PC-3 (cell line): ENCODE measurements at regions not wholly inside any gene's neighbourhood (a gene's known extent, or its start where the extent isn't known, plus 50 kb on each side); places are given as distances from the start of the nearest gene placed in this dataset.

ENCODE experiments used
- ATAC-seq: fragments of 200-7000 bp; cut with Tn5 transposase; 2 replicates; pipeline ENCODE4 v1.9.1; 2020; ENCODE audit warnings: mild to moderate bottlenecking, moderate library complexity
- BruUV-seq: library from RNA; stranded (reverse); fragments of 400-500 nt; replicated peaks from 2 replicates; lab custom pipeline; 2021; lab: Mats Ljungman, UMichigan
- CTCF ChIA-PET: fragments of 300-600 bp; sonication (Branson Sonifier 250); formaldehyde crosslinking; loops from one replicate; lab custom pipeline; 2022; ENCODE audit warnings: antibody characterized with exemption; lab: Charles Lee
- POLR2A ChIA-PET: fragments of 300-600 bp; sonication (Branson Sonifier 250); formaldehyde crosslinking; loops from one replicate; lab custom pipeline; 2022; ENCODE audit warnings: antibody characterized with exemption; ENCODE audit not compliant: unreplicated experiment; lab: Charles Lee
- DNase-seq: peaks from one replicate; pipeline ENCODE4 v3.0.0-alpha.2; 2015
- H2AFZ ChIP-seq: fragments of 300-600 bp; sonication (generic); 2 replicates; pipeline ENCODE4 v1.6.0; 2016; ENCODE audit warnings: antibody characterized with exemption, low read length
- H3F3A ChIP-seq: fragments of 300-600 bp; sonication (generic); one replicate; pipeline ENCODE4 v1.6.0; 2017; ENCODE audit warnings: antibody characterized with exemption, low read length, control low read depth, mild to moderate bottlenecking; ENCODE audit not compliant: unreplicated experiment
- H3K27ac ChIP-seq: fragments of 300-600 bp; sonication (generic); 2 replicates; pipeline ENCODE4 v1.5.1; 2016; ENCODE audit warnings: mild to moderate bottlenecking, low read length
- H3K27me3 ChIP-seq: fragments of 300-600 bp; sonication (generic); 2 replicates; pipeline ENCODE4 v1.6.1; 2016; ENCODE audit warnings: low read length, mixed read lengths
- H3K36me3 ChIP-seq: fragments of 300-600 bp; sonication (generic); 2 replicates; pipeline ENCODE4 v1.6.1; 2016; ENCODE audit warnings: low read depth, mixed run types, low read length, mixed read lengths
- H3K4me1 ChIP-seq: fragments of 300-600 bp; sonication (generic); 2 replicates; pipeline ENCODE4 v1.5.1; 2016; ENCODE audit warnings: low read length; ENCODE audit not compliant: insufficient read depth
- H3K4me2 ChIP-seq: fragments of 300-600 bp; sonication (generic); 2 replicates; pipeline ENCODE4 v1.6.0; 2016; ENCODE audit warnings: low read length
- H3K4me3 ChIP-seq: fragments of 300-600 bp; sonication (generic); 2 replicates; pipeline ENCODE4 v1.5.1; 2016; ENCODE audit warnings: mild to moderate bottlenecking, low read length, mixed read lengths
- H3K79me2 ChIP-seq: fragments of 300-600 bp; sonication (generic); 2 replicates; pipeline ENCODE4 v1.6.1; 2017; ENCODE audit warnings: low read length, mixed read lengths
- H3K9ac ChIP-seq: fragments of 300-600 bp; sonication (generic); 2 replicates; pipeline ENCODE4 v1.6.0; 2016; ENCODE audit warnings: mild to moderate bottlenecking, low read length
- H3K9me2 ChIP-seq: fragments of 300-600 bp; sonication (generic); replicated peaks from 2 replicates; pipeline ENCODE4 v1.6.1; 2016; ENCODE audit warnings: mixed run types, low read length, mixed read lengths
- H3K9me3 ChIP-seq: fragments of 300-600 bp; sonication (generic); 2 replicates; pipeline ENCODE4 v1.6.1; 2016; ENCODE audit warnings: low read length, mixed read lengths
- H4K20me1 ChIP-seq: fragments of 300-600 bp; sonication (generic); 2 replicates; pipeline ENCODE4 v1.6.1; 2016; ENCODE audit warnings: low read length, mixed read lengths
- CTCF ChIP-seq: fragments of 300-600 bp; sonication (generic); conservative IDR thresholded peaks from 2 replicates; pipeline ENCODE4 v1.5.1; 2017; ENCODE audit warnings: antibody characterized with exemption, low read depth, mild to moderate bottlenecking, low read length
- EZH2 ChIP-seq: fragments of 300-600 bp; sonication (generic); IDR thresholded peaks from one replicate; pipeline ENCODE4 v1.6.1; 2017; ENCODE audit warnings: antibody characterized with exemption, mild to moderate bottlenecking, low read length; ENCODE audit not compliant: unreplicated experiment
- EZH2phosphoT487 ChIP-seq: fragments of 300-600 bp; sonication (generic); IDR thresholded peaks from 2 replicates; pipeline ENCODE4 v1.6.1; 2018; ENCODE audit warnings: mild to moderate bottlenecking, antibody characterized with exemption, low read length, borderline replicate concordance
- intact Hi-C: fragments of 100-400 bp; cut with micrococcal nuclease; formaldehyde crosslinking; loops from 2 replicates; pipeline ENCODE4 v1.9.0; 2023

GRCh38 chr15:38860253-38860652, 295.6 kb upstream of the RASGRP1 start:
- no peak for DNase-seq
- H3K9me3 ChIP-seq = no peaks in the 10 kb centered on the region
- H2AFZ ChIP-seq = no peak overlapping the region
- no peak overlapping the region for H3K4me2 ChIP-seq
- no peak overlapping the region for H3K27ac ChIP-seq
- H3K9me2 ChIP-seq = no peaks in the 10 kb centered on the region
- no peaks in the 10 kb centered on the region for H3K36me3 ChIP-seq
- intact Hi-C loops = no loop called here
- H3K9ac ChIP-seq = no peak overlapping the region
- no TSS peak for BruUV-seq
- H3F3A ChIP-seq = no peaks in the 10 kb centered on the region
- ATAC-seq = no peak
- ChIA-PET POLR2A (no interaction called here), CTCF (no interaction called here)
- TF ChIP-seq CTCF = no peak
- no peak for TF ChIP-seq EZH2
- TF ChIP-seq EZH2phosphoT487 = no peak
- H3K4me3 ChIP-seq = no peak overlapping the region
- H3K27me3 ChIP-seq = no peaks in the 10 kb centered on the region
- no peaks in the 10 kb centered on the region for H3K79me2 ChIP-seq
- H4K20me1 ChIP-seq = no peaks in the 10 kb centered on the region
- H3K4me1 ChIP-seq = no peaks in the 10 kb centered on the region

DNA sequence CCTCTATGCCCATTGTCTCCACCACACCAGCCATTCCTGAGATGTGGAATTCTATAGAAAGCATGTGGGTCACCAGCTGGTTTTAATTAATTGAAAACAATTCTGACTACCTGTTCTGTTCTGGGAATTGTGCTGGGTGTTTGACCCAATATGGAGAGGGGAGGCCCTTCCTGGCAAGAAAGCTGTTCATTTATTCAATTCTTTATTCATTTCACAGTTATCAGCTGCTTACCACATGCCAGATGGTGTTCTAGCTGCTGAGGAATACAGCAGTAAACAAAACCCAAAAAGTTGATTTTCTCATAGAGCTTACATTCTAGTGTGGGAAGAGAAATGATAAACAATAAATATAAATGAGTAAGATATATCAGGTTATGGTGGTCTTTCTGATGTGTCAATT, 296.1 kb upstream of the RASGRP1 start:
- intact Hi-C loops = no loop called here
- Histone ChIP-seq H3K9me3 (no peaks in the 10 kb centered on the region), H3K36me3 (no peaks in the 10 kb centered on the region), H3K4me3 (no peak overlapping the region), H3K79me2 (no peaks in the 10 kb centered on the region), H3K27ac (no peak overlapping the region), H2AFZ (no peak overlapping the region), H3F3A (no peaks in the 10 kb centered on the region), H4K20me1 (no peaks in the 10 kb centered on the region), H3K9me2 (no peaks in the 10 kb centered on the region), H3K4me1 (no peaks in the 10 kb centered on the region), H3K27me3 (no peaks in the 10 kb centered on the region), H3K9ac (no peak overlapping the region), H3K4me2 (no peak overlapping the region)
- ATAC-seq = no peak
- CTCF ChIA-PET = no interaction called here
- no TSS peak for BruUV-seq
- DNase-seq = no peak
- TF ChIP-seq EZH2 (no peak), EZH2phosphoT487 (no peak)
- POLR2A ChIA-PET = no interaction called here

DNA sequence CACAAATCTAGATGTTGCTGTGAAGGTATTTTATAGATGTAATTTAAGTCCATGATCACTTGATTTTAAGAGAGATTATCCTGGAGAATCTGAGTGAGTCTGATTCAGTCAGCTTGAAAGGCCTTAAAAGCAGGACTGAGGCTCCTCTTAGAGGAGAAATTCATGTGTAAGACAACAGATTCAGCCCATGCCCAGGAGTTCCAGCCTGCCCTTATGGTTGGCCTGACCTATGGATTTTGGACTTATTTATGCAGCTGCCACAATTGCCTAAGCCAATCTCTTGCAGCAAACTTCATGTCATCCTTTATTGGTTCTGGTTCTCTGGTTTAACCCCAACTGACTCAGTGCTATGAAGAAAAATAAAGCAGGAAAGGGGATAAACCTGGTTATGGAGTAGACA, 296.5 kb upstream of the RASGRP1 start:
- H3K27ac ChIP-seq = no peak overlapping the region
- H3K36me3 ChIP-seq = no peaks in the 10 kb centered on the region
- H3K9ac ChIP-seq = no peak overlapping the region
- H3K27me3 ChIP-seq = no peaks in the 10 kb centered on the region
- H3K4me2 ChIP-seq = no peak overlapping the region
- no peaks in the 10 kb centered on the region for H3K9me3 ChIP-seq
- H3K79me2 ChIP-seq = no peaks in the 10 kb centered on the region
- ATAC-seq = no peak
- H3K9me2 ChIP-seq = no peaks in the 10 kb centered on the region
- intact Hi-C loops = no loop called here
- TF ChIP-seq EZH2 = no peak
- no peak for TF ChIP-seq CTCF
- no peak for TF ChIP-seq EZH2phosphoT487
- no peak overlapping the region for H3K4me3 ChIP-seq
- POLR2A ChIA-PET = no interaction called here
- no peaks in the 10 kb centered on the region for H4K20me1 ChIP-seq
- DNase-seq = no peak
- no TSS peak for BruUV-seq
- H3F3A ChIP-seq = no peaks in the 10 kb centered on the region
- no peak overlapping the region for H2AFZ ChIP-seq
- CTCF ChIA-PET = no interaction called here
- no peaks in the 10 kb centered on the region for H3K4me1 ChIP-seq
